ENCODE measurements at regions not wholly inside any gene's neighbourhood (a gene's known extent, or its start where the extent isn't known, plus 50 kb on each side); places are given as distances from the start of the nearest gene placed in this dataset.
"Not testable (repeated sequence)": the region's sequence is repeated elsewhere in the genome, so short reads cannot be mapped to it uniquely, and the experiment has no call there.

GRCh38 chr7:50860174-50860573 is 77.5 kb upstream of the GRB10 start:
- DNase-seq (ENCODE audit: missing footprints), result no peak
- intact Hi-C loops (cut with DNase I), result no loop called here
- no peak for ATAC-seq

GRCh38 chr7:50858528-50859245 is 76.0 kb upstream of the GRB10 start:
- no peak for DNase-seq (ENCODE audit: missing footprints)
- no peak for ATAC-seq
- intact Hi-C loops (cut with DNase I), result no loop called here

GRCh38 chr7:50857804-50858489 is 75.3 kb upstream of the GRB10 start:
- DNase-seq (ENCODE audit: missing footprints) (no peak), ATAC-seq (no peak)
- intact Hi-C loops (cut with DNase I), result no loop called here

- intact Hi-C loops (cut with DNase I), result no loop called here
- DNase-seq (ENCODE audit: missing footprints), result peak; percentile 63
- no peak for ATAC-seq
Measured at GRCh38 chr7:50856806-50857205, 74.1 kb upstream of the GRB10 start.

GRCh38 chr7:50856231-50856630 is 73.5 kb upstream of the GRB10 start:
- DNase-seq (ENCODE audit: missing footprints) (no peak), ATAC-seq (no peak)
- intact Hi-C loops (cut with DNase I), result no loop called here

- DNase-seq (ENCODE audit: missing footprints) (no peak), ATAC-seq (no peak)
- intact Hi-C loops (cut with DNase I), result no loop called here
Measured at GRCh38 chr7:50855526-50855925, 72.8 kb upstream of the GRB10 start.

- ATAC-seq, result no peak
- no peak for DNase-seq (ENCODE audit: missing footprints)
- intact Hi-C loops (cut with DNase I), result no loop called here
Measured at GRCh38 chr7:50854831-50855230, 72.1 kb upstream of the GRB10 start.

- intact Hi-C loops (cut with DNase I), result no loop called here
- ATAC-seq (no peak), DNase-seq (ENCODE audit: missing footprints) (no peak)
Measured at GRCh38 chr7:50854247-50854646, 71.6 kb upstream of the GRB10 start.

GRCh38 chr7:50853311-50853710 is 70.6 kb upstream of the GRB10 start:
- intact Hi-C loops (cut with DNase I), result no loop called here
- DNase-seq (ENCODE audit: missing footprints), result no peak
- no peak for ATAC-seq

- DNase-seq (ENCODE audit: missing footprints) (no peak), ATAC-seq (no peak)
- intact Hi-C loops (cut with DNase I), result no loop called here
Measured at GRCh38 chr7:50852901-50853300, 70.2 kb upstream of the GRB10 start.

GRCh38 chr7:50851891-50852290 is 69.2 kb upstream of the GRB10 start:
- peak; percentile 66 for DNase-seq (ENCODE audit: missing footprints)

GRCh38 chr7:50851451-50851850 is 68.8 kb upstream of the GRB10 start:
- peak; percentile 62 for ATAC-seq
- no peak for DNase-seq (ENCODE audit: missing footprints)

More at GRCh38 chr7:50851891-50852290, 69.2 kb upstream of the GRB10 start:
- intact Hi-C loops (cut with DNase I), result no loop called here
- no peak for ATAC-seq

GRCh38 chr7:50849991-50850390 is 67.3 kb upstream of the GRB10 start:
- DNase-seq (ENCODE audit: missing footprints), result no peak
- intact Hi-C loops (cut with DNase I), result no loop called here
- no peak for ATAC-seq

More at GRCh38 chr7:50851451-50851850, 68.8 kb upstream of the GRB10 start:
- intact Hi-C loops (cut with DNase I), result no loop called here

GRCh38 chr7:50848203-50848602 is 65.5 kb upstream of the GRB10 start:
- DNase-seq (ENCODE audit: missing footprints) (no peak), ATAC-seq (no peak)
- intact Hi-C loops (cut with DNase I), result no loop called here

- intact Hi-C loops (cut with DNase I); DNase-seq (ENCODE audit: missing footprints); ATAC-seq: not testable (repeated sequence)
Measured at GRCh38 chr7:50844861-50845260, 62.2 kb upstream of the GRB10 start.

GRCh38 chr7:50842041-50842440 is 59.3 kb upstream of the GRB10 start:
- DNase-seq (ENCODE audit: missing footprints) (no peak), ATAC-seq (no peak)
- intact Hi-C loops (cut with DNase I), result no loop called here

- intact Hi-C loops (cut with DNase I), result no loop called here
- no peak for DNase-seq (ENCODE audit: missing footprints)
- peak; percentile 80 for ATAC-seq
Measured at GRCh38 chr7:50838675-50839377, 56.1 kb upstream of the GRB10 start.

GRCh38 chr7:50837965-50838364 is 55.3 kb upstream of the GRB10 start:
- intact Hi-C loops (cut with DNase I), result no loop called here
- DNase-seq (ENCODE audit: missing footprints) (no peak), ATAC-seq (no peak)

GRCh38 chr7:50836646-50837045 is 54.0 kb upstream of the GRB10 start:
- ATAC-seq (no peak), DNase-seq (ENCODE audit: missing footprints) (no peak)
- intact Hi-C loops (cut with DNase I), result no loop called here

- intact Hi-C loops (cut with DNase I), result no loop called here
Measured at GRCh38 chr7:50835156-50835555, 52.5 kb upstream of the GRB10 start.

More at GRCh38 chr7:50835156-50835555, 52.5 kb upstream of the GRB10 start:
- DNase-seq (ENCODE audit: missing footprints) (no peak), ATAC-seq (no peak)

All from Right ventricle myocardium inferior (tissue), 1 donor.